IPS-18a (cell line): ENCODE measurements at regions not wholly inside any gene's neighbourhood (a gene's known extent, or its start where the extent isn't known, plus 50 kb on each side); places are given as distances from the start of the nearest gene placed in this dataset.

Experiments used
- H3K27ac ChIP-seq: one replicate; pipeline ENCODE4 v1.5.1; 2013; ENCODE audit warnings: low read length
- H3K27me3 ChIP-seq: one replicate; pipeline ENCODE4 v1.6.1; 2013; ENCODE audit warnings: mild to moderate bottlenecking, low read length; ENCODE audit not compliant: control insufficient read depth, insufficient read depth
- H3K36me3 ChIP-seq: one replicate; pipeline ENCODE4 v1.6.1; 2013; ENCODE audit warnings: low read depth, low read length; ENCODE audit not compliant: control insufficient read depth
- H3K4me1 ChIP-seq: one replicate; pipeline ENCODE4 v1.6.1; 2013; ENCODE audit warnings: low read depth, low read length; ENCODE audit not compliant: control insufficient read depth
- H3K4me3 ChIP-seq: one replicate; pipeline ENCODE4 v1.5.1; 2013; ENCODE audit warnings: low read length
- H3K9ac ChIP-seq: one replicate; pipeline ENCODE4 v1.6.1; 2013; ENCODE audit warnings: mild to moderate bottlenecking, low read length, moderate library complexity
- H3K9me3 ChIP-seq: one replicate; pipeline ENCODE4 v1.6.1; 2013; ENCODE audit warnings: low read depth, low read length; ENCODE audit not compliant: control insufficient read depth

GRCh38 chr2:217301142-217301925 is 441.5 kb upstream of the TNP1 start:
- no peaks in the 10 kb centered on the region for H3K9me3 ChIP-seq
- no peaks in the 10 kb centered on the region for H3K27me3 ChIP-seq
- H3K4me3 ChIP-seq = no peak overlapping the region
- H3K4me1 ChIP-seq = no peaks in the 10 kb centered on the region
- H3K36me3 ChIP-seq = no peaks in the 10 kb centered on the region
- no peak overlapping the region for H3K27ac ChIP-seq
- H3K9ac ChIP-seq = no peak overlapping the region

DNA sequence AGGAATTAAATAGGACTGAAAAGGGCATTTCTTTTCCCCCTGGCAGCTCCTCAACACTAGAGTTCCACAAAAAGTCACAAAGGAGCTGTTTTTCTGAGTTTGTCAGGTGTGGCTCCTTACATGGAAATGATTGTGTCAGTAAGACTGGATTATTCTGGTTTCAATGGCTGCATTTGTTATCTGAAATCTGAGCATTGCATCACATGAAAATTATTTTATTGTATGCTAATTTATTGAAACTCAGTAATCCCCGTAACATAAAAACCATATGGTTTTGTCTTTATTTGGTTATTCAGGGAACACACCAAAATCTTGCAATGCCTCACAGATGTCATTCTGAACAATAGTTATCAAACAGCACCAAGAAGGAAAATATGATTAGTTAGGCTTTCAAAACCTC is 439.7 kb upstream of the TNP1 start:
- no peaks in the 10 kb centered on the region for H3K4me1 ChIP-seq
- no peak overlapping the region for H3K27ac ChIP-seq
- no peaks in the 10 kb centered on the region for H3K9me3 ChIP-seq
- H3K4me3 ChIP-seq = no peak overlapping the region
- H3K27me3 ChIP-seq = no peaks in the 10 kb centered on the region
- no peaks in the 10 kb centered on the region for H3K36me3 ChIP-seq
- H3K9ac ChIP-seq = no peak overlapping the region

DNA sequence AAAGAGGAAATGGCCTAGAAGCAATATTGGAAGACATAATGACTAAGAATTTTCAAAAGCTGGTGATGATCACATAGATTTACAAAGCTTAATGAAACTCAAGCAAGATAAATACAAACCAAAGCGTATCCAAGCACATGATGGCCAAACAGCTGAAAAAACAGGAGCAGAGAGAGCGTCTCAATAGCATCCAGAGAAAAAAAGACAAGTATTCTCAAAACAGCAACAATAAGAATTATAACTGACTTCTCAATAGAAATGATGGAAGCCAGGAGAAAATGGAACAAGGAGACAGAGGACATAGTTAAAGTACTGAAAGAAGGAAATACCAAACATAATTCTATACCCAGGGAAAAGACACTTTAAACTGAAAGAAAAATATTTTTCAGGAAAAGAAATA is 437.2 kb upstream of the TNP1 start:
- H3K4me1 ChIP-seq = no peaks in the 10 kb centered on the region
- no peak overlapping the region for H3K4me3 ChIP-seq
- no peaks in the 10 kb centered on the region for H3K27me3 ChIP-seq
- H3K9me3 ChIP-seq = no peaks in the 10 kb centered on the region
- no peaks in the 10 kb centered on the region for H3K36me3 ChIP-seq
- no peak overlapping the region for H3K27ac ChIP-seq
- H3K9ac ChIP-seq = no peak overlapping the region

GRCh38 chr2:217294818-217295217 is 435.0 kb upstream of the TNP1 start:
- H3K4me3 ChIP-seq = no peak overlapping the region
- no peak overlapping the region for H3K27ac ChIP-seq
- H3K27me3 ChIP-seq = no peaks in the 10 kb centered on the region
- H3K9me3 ChIP-seq = no peaks in the 10 kb centered on the region
- no peaks in the 10 kb centered on the region for H3K36me3 ChIP-seq
- no peak overlapping the region for H3K9ac ChIP-seq
- peaks cover 6% of the 10 kb centered on the region for H3K4me1 ChIP-seq

DNA sequence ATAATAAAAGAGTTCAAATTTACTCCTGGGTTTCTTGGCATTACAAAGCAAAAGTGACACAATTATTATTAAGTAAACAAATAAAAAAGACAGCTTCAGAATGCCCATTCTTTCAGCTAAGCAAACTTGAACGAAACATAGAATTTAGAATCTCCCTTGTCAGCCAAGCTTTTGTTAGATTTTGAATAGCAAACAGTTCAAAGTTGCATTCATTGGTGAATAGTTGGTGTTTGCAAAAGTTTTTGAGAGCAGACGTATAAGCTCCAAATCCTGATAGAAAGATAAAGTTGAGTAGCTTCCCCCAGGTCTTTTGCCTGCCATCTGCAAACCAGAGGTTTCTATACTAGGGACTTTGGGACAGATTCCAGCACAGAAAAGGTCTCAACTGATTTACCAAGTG is 434.3 kb upstream of the TNP1 start:
- Histone ChIP-seq H3K9me3 (no peaks in the 10 kb centered on the region), H3K36me3 (no peaks in the 10 kb centered on the region), H3K27ac (no peak overlapping the region)

GRCh38 chr2:217293607-217294006 is 433.7 kb upstream of the TNP1 start:
- no peak overlapping the region for H3K27ac ChIP-seq
- H3K27me3 ChIP-seq = no peaks in the 10 kb centered on the region
- no peaks in the 10 kb centered on the region for H3K9me3 ChIP-seq
- H3K9ac ChIP-seq = no peak overlapping the region
- no peaks in the 10 kb centered on the region for H3K36me3 ChIP-seq
- peaks cover 17% of the 10 kb centered on the region for H3K4me1 ChIP-seq
- no peak overlapping the region for H3K4me3 ChIP-seq

More for the DNA sequence above, 434.3 kb upstream of the TNP1 start:
- H3K9ac ChIP-seq = no peak overlapping the region
- H3K4me3 ChIP-seq = no peak overlapping the region
- peaks cover 12% of the 10 kb centered on the region for H3K4me1 ChIP-seq
- H3K27me3 ChIP-seq = no peaks in the 10 kb centered on the region

DNA sequence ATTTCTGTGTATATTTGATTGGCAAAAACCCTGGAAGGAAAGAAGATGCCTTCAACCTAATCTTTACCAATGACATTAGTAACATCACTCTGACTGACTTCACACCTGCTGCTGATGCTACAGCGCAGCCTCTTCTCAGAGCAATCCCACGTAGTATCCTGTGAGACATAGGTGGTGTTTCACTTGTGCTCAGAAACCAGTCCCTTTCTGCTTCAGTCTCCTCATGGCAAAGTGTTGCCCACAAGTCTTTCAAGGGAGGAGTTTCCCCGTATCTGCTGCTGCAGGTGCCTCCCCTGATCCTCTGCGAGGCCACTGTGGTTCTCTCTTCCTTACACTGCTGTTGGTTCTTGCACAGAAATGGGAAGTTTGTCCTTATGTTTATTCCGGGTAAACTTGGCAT is 433.2 kb upstream of the TNP1 start:
- Histone ChIP-seq H3K4me3 (no peak overlapping the region), H3K27ac (no peak overlapping the region), H3K9ac (no peak overlapping the region), H3K4me1 (peaks cover 17% of the 10 kb centered on the region), H3K9me3 (no peaks in the 10 kb centered on the region), H3K27me3 (no peaks in the 10 kb centered on the region), H3K36me3 (no peaks in the 10 kb centered on the region)

- Histone ChIP-seq H3K27me3 (no peaks in the 10 kb centered on the region), H3K27ac (no peak overlapping the region), H3K9me3 (no peaks in the 10 kb centered on the region), H3K9ac (no peak overlapping the region), H3K4me1 (peaks cover 17% of the 10 kb centered on the region), H3K4me3 (no peak overlapping the region), H3K36me3 (no peaks in the 10 kb centered on the region)
Measured at GRCh38 chr2:217291259-217291658, 431.4 kb upstream of the TNP1 start.

- Histone ChIP-seq H3K9me3 (no peaks in the 10 kb centered on the region), H3K27ac (no peak overlapping the region), H3K9ac (no peak overlapping the region), H3K4me3 (no peak overlapping the region), H3K36me3 (no peaks in the 10 kb centered on the region), H3K27me3 (no peaks in the 10 kb centered on the region), H3K4me1 (peaks cover 17% of the 10 kb centered on the region)
Measured at GRCh38 chr2:217290467-217290866, 430.6 kb upstream of the TNP1 start.

GRCh38 chr2:217289907-217290280 is 430.0 kb upstream of the TNP1 start:
- Histone ChIP-seq H3K27ac (no peak overlapping the region), H3K36me3 (no peaks in the 10 kb centered on the region), H3K4me3 (no peak overlapping the region), H3K9ac (no peak overlapping the region), H3K9me3 (no peaks in the 10 kb centered on the region), H3K27me3 (no peaks in the 10 kb centered on the region), H3K4me1 (peaks cover 17% of the 10 kb centered on the region)

DNA sequence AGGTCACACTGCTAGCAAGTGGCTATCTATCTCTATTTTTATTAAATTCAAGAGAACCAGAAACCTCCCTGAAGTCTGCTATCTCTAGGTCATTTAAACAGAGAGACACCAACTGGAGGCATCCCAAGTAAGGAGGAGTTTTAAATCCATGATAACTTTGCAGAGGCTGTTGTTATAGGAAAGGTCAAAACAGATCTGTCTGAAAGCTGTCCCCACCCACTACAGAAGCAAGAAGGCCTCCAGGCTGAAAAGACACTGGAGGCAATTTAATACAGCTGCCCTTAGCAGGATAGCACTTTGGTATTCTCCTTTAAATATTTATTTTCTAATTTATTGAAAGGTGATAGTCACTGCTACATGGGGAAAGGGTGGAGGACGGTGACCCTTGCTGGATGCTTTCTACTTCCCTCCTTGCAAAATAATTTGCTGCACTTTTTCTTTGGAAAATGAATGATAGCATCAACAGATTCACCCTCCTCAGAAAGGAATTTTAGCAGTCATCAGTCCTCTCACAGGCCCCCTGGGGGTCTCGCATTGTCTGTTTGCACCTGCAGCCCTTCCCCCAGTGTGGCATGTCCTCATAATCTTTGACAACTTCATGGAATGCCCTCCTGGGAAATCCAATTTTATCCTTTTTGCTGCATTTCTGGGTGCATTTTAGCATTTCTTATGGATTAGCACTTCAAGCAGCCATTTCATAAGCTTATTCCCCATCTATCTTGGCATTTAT is 429.5 kb upstream of the TNP1 start:
- Histone ChIP-seq H3K9me3 (no peaks in the 10 kb centered on the region), H3K4me3 (no peak overlapping the region), H3K27ac (no peak overlapping the region), H3K27me3 (no peaks in the 10 kb centered on the region), H3K4me1 (peaks cover 17% of the 10 kb centered on the region), H3K36me3 (no peaks in the 10 kb centered on the region), H3K9ac (no peak overlapping the region)
